ENCODE measurements at regions not wholly inside any gene's neighbourhood (a gene's known extent, or its start where the extent isn't known, plus 50 kb on each side); places are given as distances from the start of the nearest gene placed in this dataset.

DNA sequence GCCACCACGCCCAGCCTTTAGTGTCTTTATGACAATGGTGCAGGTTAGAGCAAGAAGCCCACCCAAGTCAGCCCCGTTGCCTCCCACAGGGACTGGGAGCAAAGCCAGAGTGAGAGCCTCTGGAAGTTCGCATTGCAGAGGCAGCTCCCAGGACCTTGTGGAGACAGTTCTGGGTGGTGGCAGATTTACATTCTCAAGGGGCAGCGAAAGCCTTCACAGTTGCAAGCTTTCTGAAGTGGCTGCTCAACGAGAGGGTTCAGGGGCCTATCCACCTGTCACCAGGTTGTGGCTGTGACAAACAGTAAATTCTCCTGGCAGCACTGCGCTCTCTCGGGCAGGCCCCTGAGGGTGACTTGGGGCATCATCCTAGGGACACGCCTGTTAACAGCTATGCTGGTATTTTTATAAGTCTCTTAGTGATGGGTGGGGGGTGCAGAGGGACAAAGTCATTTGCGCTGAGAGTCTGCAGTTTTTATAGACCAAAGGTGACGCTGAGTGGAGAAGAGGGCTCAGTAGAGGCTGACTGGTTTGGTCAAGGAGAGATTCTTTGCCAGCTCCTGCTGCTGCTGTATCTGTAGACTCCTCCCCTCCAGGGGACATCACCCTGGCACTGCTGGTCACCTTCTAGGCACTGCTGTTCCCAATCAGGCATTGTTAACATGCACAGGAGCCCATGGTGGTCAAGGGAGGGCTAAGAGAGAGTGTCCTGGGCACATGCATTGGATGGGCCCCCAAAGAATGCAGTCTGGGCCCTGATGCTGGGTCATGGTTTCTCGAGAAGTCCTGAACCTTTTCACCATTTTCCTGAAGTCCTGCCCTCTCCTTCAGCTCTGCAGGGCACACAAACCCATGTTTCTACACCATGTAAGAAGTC is 57.5 kb upstream of the KLF13 start:
- H3K9ac ChIP-seq = no peak overlapping the region
- TF ChIP-seq, protein P1, sequence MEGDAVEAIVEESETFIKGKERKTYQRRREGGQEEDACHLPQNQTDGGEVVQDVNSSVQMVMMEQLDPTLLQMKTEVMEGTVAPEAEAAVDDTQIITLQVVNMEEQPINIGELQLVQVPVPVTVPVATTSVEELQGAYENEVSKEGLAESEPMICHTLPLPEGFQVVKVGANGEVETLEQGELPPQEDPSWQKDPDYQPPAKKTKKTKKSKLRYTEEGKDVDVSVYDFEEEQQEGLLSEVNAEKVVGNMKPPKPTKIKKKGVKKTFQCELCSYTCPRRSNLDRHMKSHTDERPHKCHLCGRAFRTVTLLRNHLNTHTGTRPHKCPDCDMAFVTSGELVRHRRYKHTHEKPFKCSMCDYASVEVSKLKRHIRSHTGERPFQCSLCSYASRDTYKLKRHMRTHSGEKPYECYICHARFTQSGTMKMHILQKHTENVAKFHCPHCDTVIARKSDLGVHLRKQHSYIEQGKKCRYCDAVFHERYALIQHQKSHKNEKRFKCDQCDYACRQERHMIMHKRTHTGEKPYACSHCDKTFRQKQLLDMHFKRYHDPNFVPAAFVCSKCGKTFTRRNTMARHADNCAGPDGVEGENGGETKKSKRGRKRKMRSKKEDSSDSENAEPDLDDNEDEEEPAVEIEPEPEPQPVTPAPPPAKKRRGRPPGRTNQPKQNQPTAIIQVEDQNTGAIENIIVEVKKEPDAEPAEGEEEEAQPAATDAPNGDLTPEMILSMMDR (conservative IDR thresholded peaks at IDR 0.05; ENCODE audit: low read depth, low read length) = no peak

DNA sequence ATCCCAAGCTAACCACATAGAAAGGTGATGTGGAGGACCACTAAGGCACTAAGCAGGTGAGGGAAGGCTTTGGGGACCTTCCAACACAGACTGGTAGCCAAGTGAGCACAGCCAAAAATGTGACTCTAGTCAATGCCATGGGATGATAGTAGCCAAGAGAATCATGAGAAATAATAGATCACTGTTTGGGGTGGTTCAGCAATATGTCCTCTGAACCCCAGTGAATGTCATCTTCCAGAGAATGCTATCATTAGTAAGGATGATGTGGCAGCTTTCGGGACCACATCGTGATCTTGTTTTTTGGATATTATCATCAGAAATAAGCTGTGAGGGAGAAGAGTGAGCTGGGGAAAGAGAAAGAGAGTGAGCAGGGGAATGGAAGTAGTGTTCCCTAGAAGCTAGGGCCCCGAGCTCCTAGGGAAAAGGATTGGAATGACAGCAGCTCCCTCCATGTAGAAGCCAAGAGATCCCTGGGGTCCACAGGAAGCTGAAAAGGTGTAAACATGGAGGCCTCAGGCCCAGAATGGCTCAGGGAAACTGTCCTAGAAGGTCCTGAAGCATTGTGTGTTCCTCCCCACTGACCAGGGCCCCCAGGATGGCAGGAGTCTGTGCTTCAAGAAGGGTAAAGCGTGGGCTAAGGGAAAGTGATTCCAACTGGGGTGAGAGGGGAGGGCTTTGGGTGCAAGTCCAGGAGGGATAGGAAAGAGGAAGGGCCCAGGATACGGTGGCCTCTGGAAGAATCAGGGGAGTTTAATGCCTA is 56.6 kb upstream of the KLF13 start:
- TF ChIP-seq, protein P1 (conservative IDR thresholded peaks at IDR 0.05; ENCODE audit: low read depth, low read length) = no peak
- no peaks in the 10 kb centered on the region for H3K36me3 ChIP-seq (ENCODE audit: insufficient read depth)
- no peaks in the 10 kb centered on the region for H4K20me1 ChIP-seq (ENCODE audit: insufficient read depth)
- no peak overlapping the region for H3K9ac ChIP-seq
- H2AFZ ChIP-seq (ENCODE audit: low read depth) = no peak overlapping the region
- H3K79me2 ChIP-seq (ENCODE audit: insufficient read depth, low read depth) = no peaks in the 10 kb centered on the region
- peak overlapping the region; percentile 3; the same call in 1 of the 2 replicates for H3K4me2 ChIP-seq
- H3K27ac ChIP-seq = no peak overlapping the region
- H3K4me3 ChIP-seq (IDR thresholded peaks at IDR 0.05; ENCODE audit: insufficient read depth, low read depth, low read length) = no peak overlapping the region
- no peaks in the 10 kb centered on the region for H3K27me3 ChIP-seq (ENCODE audit: insufficient read depth, low read depth)
- H3K4me1 ChIP-seq (ENCODE audit: low read depth, poor library complexity, severe bottlenecking) = peaks cover 60% of the 10 kb centered on the region

More for the DNA sequence above, 57.5 kb upstream of the KLF13 start:
- Histone ChIP-seq H3K27me3 (ENCODE audit: insufficient read depth, low read depth) (no peaks in the 10 kb centered on the region), H3K4me1 (ENCODE audit: low read depth, poor library complexity, severe bottlenecking) (peaks cover 69% of the 10 kb centered on the region), H2AFZ (ENCODE audit: low read depth) (peak overlapping the region; percentile 20; the same call in 1 of the 2 replicates), H3K4me2 (peak overlapping the region; percentile 3; the same call in 1 of the 2 replicates), H3K79me2 (ENCODE audit: insufficient read depth, low read depth) (no peaks in the 10 kb centered on the region), H3K36me3 (ENCODE audit: insufficient read depth) (no peaks in the 10 kb centered on the region), H3K4me3 (IDR thresholded peaks at IDR 0.05; ENCODE audit: insufficient read depth, low read depth, low read length) (no peak overlapping the region), H3K27ac (0 out of 2 replicates have a peak overlapping the region, but pooled peaks have one; percentile 7), H4K20me1 (ENCODE audit: insufficient read depth) (no peaks in the 10 kb centered on the region)

DNA sequence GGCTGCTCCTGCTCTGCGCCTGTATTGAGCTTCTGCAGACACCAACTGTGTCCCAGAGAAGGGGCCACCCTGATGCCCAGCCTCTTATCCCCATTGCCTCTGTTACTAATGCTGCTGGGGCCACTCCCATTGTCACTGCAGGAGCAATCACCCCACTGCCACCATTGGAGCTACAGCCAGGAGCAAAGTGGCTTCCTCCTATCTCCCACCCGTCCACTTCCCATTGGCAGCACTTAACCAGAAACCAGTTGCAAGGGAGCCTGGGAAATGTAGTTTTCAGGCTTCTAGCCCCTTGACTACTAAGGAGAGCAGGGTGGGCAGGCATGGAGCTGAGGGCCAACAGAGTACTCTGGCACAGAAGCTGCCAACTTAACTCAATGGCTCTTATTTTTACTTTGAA is 55.9 kb upstream of the KLF13 start:
- H3K27ac ChIP-seq = no peak overlapping the region
- H3K79me2 ChIP-seq (ENCODE audit: insufficient read depth, low read depth) = no peaks in the 10 kb centered on the region
- no peak overlapping the region for H3K4me2 ChIP-seq
- no peaks in the 10 kb centered on the region for H4K20me1 ChIP-seq (ENCODE audit: insufficient read depth)
- H3K36me3 ChIP-seq (ENCODE audit: insufficient read depth) = no peaks in the 10 kb centered on the region
- no peaks in the 10 kb centered on the region for H3K27me3 ChIP-seq (ENCODE audit: insufficient read depth, low read depth)
- TF ChIP-seq, protein P1 (conservative IDR thresholded peaks at IDR 0.05; ENCODE audit: low read depth, low read length) = no peak
- H3K4me1 ChIP-seq (ENCODE audit: low read depth, poor library complexity, severe bottlenecking) = peaks cover 52% of the 10 kb centered on the region
- H2AFZ ChIP-seq (ENCODE audit: low read depth) = 0 out of 2 replicates have a peak overlapping the region, but pooled peaks have one; percentile 5
- no peak overlapping the region for H3K4me3 ChIP-seq (IDR thresholded peaks at IDR 0.05; ENCODE audit: insufficient read depth, low read depth, low read length)
- no peak overlapping the region for H3K9ac ChIP-seq

DNA sequence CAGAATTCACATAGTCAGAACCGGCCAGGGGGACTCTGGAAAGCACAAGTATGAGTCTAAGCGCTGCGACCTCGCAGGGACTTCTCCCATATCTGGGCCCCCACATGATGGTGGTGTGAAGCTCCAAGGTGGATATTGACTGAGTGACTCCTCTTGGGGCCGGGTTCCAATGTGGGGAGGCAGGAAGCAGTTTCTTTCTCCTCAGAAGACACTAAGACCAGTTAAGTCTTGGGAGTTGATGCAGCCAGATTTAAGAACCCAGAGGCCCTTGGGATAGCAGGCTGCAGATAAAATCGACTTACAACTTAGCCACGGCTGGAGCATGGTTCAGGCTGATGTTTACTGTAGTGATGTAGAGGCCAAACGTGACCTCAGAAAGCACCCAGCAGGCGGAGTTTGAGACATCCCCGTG is 55.4 kb upstream of the KLF13 start:
- H3K4me1 ChIP-seq (ENCODE audit: low read depth, poor library complexity, severe bottlenecking) = peaks cover 48% of the 10 kb centered on the region
- H3K27ac ChIP-seq = no peak overlapping the region

More for the DNA sequence above, 55.4 kb upstream of the KLF13 start:
- Histone ChIP-seq H3K27me3 (ENCODE audit: insufficient read depth, low read depth) (no peaks in the 10 kb centered on the region), H3K36me3 (ENCODE audit: insufficient read depth) (no peaks in the 10 kb centered on the region), H3K79me2 (ENCODE audit: insufficient read depth, low read depth) (no peaks in the 10 kb centered on the region), H2AFZ (ENCODE audit: low read depth) (no peak overlapping the region), H3K4me2 (no peak overlapping the region), H3K9ac (no peak overlapping the region), H3K4me3 (IDR thresholded peaks at IDR 0.05; ENCODE audit: insufficient read depth, low read depth, low read length) (no peak overlapping the region), H4K20me1 (ENCODE audit: insufficient read depth) (no peaks in the 10 kb centered on the region)
- TF ChIP-seq, protein P1 (conservative IDR thresholded peaks at IDR 0.05; ENCODE audit: low read depth, low read length) = no peak
